Activated CD8-positive, alpha-beta memory T cell treated with anti-CD3 and anti-CD28 coated beads for 4 hours (primary cell): ENCODE measurements at regions not wholly inside any gene's neighbourhood (a gene's known extent, or its start where the extent isn't known, plus 50 kb on each side); places are given as distances from the start of the nearest gene placed in this dataset.
"Not testable (repeated sequence)": the region's sequence is repeated elsewhere in the genome, so short reads cannot be mapped to it uniquely, and the experiment has no call there.

ENCODE experiments used
- DNase-seq, 2 donors: peaks; one replicate each; pipeline ENCODE4 v3.0.0-alpha.2; 2020; ENCODE audit warnings: low read depth in 2 of 2

GRCh38 chr2:118387509-118387908, 299.2 kb downstream of the INSIG2 start:
- DNase-seq = no peak

GRCh38 chr2:118386641-118387302, 298.5 kb downstream of the INSIG2 start:
- DNase-seq = no peak

GRCh38 chr2:118380915-118381653, 292.8 kb downstream of the INSIG2 start:
- DNase-seq = no peak

GRCh38 chr2:118375907-118376485, 287.7 kb downstream of the INSIG2 start:
- DNase-seq = no peak

GRCh38 chr2:118374974-118375755, 286.9 kb downstream of the INSIG2 start:
- DNase-seq = no peak

GRCh38 chr2:118372886-118373830, 284.9 kb downstream of the INSIG2 start:
- no peak for DNase-seq

GRCh38 chr2:118371515-118371914, 283.2 kb downstream of the INSIG2 start:
- DNase-seq = no peak

- not testable (repeated sequence) for DNase-seq
These were observed 281.2 kb downstream of the INSIG2 start for GRCh38 chr2:118369521-118369920.

- DNase-seq = no peak
These were observed 275.3 kb downstream of the INSIG2 start for GRCh38 chr2:118363604-118364003.

GRCh38 chr2:118356051-118356450, 267.8 kb downstream of the INSIG2 start:
- no peak for DNase-seq

GRCh38 chr2:118351796-118352195, 263.5 kb downstream of the INSIG2 start:
- DNase-seq = no peak

GRCh38 chr2:118350621-118351020, 262.4 kb downstream of the INSIG2 start:
- DNase-seq = no peak

GRCh38 chr2:118349365-118349764, 261.1 kb downstream of the INSIG2 start:
- no peak for DNase-seq

- DNase-seq = no peak
These were observed 260.2 kb downstream of the INSIG2 start for GRCh38 chr2:118348380-118349034.

GRCh38 chr2:118345465-118345864, 257.2 kb downstream of the INSIG2 start:
- DNase-seq = no peak

- no peak for DNase-seq
These were observed 251.8 kb downstream of the INSIG2 start for GRCh38 chr2:118340103-118340502.

GRCh38 chr2:118339386-118339785, 251.1 kb downstream of the INSIG2 start:
- DNase-seq = no peak

- no peak for DNase-seq
These were observed 245.4 kb downstream of the INSIG2 start for GRCh38 chr2:118333664-118334063.

- no peak for DNase-seq
These were observed 237.2 kb downstream of the INSIG2 start for GRCh38 chr2:118325321-118325955.

GRCh38 chr2:118322406-118322805, 234.1 kb downstream of the INSIG2 start:
- DNase-seq = no peak
